ENCODE measurements at regions not wholly inside any gene's neighbourhood (a gene's known extent, or its start where the extent isn't known, plus 50 kb on each side); places are given as distances from the start of the nearest gene placed in this dataset.
"Not testable (repeated sequence)": the region's sequence is repeated elsewhere in the genome, so short reads cannot be mapped to it uniquely, and the experiment has no call there.

- DNase-seq (ENCODE audit: low read depth): no peak
Observed at GRCh38 chr10:44008270-44008916, 359.7 kb upstream of the ZNF32 start.

DNA sequence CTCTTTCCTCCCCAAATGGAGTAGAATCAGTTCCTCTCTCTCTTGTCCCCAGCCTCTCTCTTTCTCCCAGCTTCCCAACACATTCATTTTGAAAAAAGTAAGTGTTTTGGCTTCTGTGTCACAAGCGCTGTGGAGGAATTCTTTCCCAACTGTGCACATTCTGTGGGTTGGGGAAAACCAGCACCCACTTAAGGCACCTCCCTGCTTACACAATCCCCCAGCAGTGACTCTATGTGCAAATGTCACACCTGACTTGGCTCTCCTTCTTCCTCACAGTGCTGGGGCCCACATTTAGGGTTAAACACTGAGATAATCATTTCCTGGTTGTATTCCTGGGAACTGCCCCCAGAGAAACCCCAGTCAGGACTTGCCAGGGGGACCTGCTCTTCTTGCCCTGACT, 358.1 kb upstream of the ZNF32 start:
- DNase-seq (ENCODE audit: low read depth): no peak

GRCh38 chr10:44005788-44006099, 357.1 kb upstream of the ZNF32 start:
- DNase-seq (ENCODE audit: low read depth): no peak

DNA sequence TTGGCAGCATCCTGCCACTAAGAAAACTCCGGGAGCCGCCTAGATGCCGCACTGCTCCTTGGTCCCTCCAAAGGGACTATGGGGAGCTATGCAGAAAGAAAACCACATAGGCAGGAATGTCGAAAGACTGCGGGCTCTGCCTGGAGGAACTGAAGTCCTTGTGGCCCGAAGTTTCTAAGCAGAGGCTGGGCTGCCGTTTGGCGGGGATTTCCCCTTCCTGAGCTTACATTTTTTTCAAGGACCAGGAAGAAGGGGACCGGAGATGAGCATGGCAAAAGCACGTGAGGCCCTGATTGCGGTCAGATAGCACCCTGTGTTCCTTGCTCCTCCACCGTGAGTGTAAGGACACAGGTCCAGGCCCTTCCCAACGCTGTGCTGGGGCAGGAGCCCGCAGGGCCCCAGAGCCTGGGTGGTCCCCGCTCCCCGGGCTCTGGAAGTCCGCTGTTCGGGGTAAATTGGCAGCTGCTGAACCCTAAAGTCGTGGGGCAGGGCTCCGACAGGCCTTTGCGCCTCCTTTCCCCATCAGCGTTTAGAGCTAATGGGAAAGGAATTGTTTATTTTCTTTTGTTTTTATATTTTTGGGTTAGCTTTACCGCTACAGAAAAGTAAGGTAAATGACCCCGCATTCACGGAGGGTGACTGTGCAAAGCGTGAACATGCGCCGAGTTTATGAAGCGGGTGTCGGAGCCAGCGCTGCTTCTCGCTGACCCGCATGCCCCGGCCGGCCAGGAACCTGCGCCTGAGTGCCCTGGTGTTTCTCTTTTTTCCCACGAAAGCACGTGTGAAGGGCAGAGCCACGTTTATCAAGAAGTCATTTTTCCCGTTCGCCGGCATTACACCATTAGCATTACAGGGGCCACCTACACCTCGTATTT, 356.5 kb upstream of the ZNF32 start:
- no peak for DNase-seq (ENCODE audit: low read depth)

DNA sequence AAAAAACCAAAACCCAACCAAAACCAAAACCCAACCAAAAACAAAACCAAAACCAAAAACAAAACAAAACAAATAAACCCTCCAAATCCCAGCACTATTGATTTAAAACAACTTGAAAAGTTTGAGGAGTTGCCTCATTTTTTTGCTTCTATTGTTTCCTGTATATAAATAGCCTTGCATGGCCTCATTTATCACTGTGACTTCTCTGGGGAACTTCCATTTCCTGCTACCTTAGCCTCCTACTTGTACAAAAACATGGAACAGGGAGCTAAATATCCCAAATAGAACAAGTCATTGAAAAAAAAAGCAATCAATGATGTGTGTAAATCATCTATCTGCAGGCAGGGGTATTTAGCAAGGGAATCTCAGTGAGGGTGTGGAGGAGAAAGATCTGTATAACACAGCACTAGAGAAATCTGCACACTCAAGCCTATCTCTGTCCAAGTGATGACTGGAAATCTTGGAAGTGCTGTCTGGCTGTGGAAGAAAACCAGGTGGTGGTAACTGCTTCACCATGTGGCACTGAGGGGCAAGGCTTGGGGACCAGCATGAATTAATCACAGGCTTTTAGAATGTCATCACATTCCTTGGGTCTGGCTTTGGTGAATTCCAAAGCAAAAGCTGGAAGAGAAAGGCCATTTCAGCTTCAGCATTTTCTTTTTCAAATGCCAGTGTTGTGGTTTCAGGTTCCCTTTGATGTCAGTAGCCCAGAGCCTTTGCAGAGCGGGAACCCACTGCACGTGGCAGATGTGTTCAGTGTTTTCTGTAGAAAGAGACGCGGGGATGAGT, 349.5 kb upstream of the ZNF32 start:
- DNase-seq (ENCODE audit: low read depth): no peak

- no peak for DNase-seq (ENCODE audit: low read depth)
Observed at GRCh38 chr10:43997330-43997729, 348.6 kb upstream of the ZNF32 start.

GRCh38 chr10:43994539-43994938, 345.9 kb upstream of the ZNF32 start:
- DNase-seq (ENCODE audit: low read depth): no peak

DNA sequence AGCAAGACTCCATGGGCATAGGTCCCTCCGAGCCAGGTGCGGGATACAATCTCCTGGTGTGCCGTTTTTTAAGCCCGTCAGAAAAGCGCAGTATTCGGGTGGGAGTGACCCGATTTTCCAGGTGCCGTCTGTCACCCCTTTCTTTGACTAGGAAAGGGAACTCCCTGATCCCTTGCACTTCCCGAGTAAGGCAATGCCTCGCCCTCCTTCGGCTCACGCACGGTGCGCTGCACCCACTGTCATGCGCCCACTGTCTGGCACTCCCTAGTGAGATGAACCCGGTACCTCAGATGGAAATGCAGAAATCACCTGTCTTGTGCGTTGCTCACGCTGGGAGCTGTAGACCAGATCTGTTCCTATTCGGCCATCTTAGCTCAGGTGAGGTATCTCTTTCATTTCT, 344.1 kb upstream of the ZNF32 start:
- not testable (repeated sequence) for DNase-seq (ENCODE audit: low read depth)

DNA sequence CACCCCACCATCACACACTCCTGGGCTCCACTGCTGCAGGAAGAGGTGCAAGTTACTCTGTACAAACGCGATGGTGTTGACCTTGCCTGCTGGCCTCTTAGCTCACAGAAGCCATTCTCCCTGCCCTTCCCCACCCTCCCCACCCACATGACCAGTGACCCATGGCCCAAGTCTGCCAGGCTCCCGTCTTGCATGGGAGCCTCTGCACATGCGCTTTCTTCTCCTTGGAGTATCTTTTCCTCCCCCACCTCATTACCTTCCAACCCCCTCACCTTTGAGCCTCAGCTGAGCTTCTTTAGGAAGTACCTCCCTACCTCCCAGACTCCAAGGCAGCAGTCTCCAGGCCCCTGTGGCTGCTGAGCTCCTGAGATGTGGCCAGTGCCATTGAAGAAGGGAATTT, 337.7 kb upstream of the ZNF32 start:
- no peak for DNase-seq (ENCODE audit: low read depth)

GRCh38 chr10:43985941-43986340, 337.3 kb upstream of the ZNF32 start:
- DNase-seq (ENCODE audit: low read depth): no peak

DNA sequence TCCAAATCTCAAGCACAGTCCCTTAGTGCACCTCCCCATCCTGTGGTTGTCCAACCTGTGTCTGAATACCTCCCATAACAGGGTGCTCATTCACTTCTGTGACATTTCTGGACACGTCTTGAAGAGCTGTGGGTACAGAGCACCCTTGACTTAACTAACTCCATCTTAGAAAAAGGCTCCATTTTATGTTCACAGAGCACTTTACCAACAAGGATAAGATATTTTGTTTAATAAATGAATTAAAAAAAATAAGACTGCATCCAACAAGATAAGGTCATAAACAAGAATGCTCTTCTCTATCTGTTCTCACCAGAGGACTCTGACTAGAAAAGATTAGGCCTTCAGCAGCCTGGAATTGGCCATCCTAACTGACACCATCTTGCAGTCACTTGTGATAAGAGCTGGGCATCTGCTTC, 335.2 kb upstream of the ZNF32 start:
- DNase-seq (ENCODE audit: low read depth): no peak

DNA sequence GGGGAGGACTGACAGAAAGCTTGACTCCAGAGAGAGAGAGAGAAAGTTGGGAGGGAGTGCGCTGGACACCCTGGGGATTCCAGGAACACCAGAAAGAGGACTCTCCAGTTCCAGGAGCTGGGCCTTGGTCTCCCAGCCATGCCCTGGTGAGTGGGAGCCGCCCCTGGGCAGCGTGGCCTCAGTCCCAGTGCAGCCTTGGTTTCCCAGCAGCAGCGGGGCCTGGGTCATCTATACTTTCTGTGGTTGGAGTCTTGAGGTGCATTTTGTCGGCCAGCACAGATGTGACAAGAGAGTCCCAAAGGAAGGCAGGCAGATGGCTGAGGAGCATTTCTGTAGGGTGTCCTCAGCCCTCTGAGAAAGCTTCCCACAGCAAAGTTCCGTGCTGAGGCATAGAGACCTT, 334.7 kb upstream of the ZNF32 start:
- no peak for DNase-seq (ENCODE audit: low read depth)

DNA sequence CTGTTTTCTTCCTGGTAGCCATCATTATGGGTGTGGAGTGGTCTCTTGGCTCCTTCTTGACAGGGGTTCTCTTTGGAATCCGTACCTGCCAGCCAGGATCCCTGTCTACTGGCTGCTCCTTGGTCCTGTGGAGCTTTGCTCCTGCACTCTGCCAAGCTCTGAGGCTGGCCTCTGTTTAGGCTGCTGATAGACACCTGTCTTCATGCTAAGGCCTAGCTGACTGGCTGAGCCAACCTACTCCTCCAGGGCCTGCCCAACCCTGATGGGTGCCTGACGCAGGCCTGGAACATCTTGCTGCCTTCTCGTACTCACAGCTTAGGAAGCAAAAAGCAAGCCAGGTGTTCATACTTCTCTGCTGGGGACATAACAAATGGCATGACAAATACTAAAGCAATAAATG, 333.6 kb upstream of the ZNF32 start:
- no peak for DNase-seq (ENCODE audit: low read depth)

DNA sequence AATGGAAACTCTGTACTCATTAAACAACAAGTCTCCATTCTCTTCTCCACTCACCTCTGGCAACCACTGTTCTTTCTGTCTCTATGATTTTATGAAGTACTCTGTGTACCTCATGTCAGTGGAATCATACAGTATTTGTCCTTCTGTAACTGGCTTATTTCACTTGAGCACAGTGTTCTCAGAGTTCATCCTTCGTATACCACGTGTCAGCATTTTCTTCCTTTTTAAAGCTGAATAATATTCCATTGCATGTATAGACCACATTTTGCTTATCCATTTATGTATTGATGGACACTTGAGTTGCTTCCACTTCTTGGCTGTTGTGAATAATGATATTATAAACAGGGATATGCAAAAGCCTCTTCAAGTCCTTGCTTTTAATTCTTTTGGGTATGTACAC, 333.0 kb upstream of the ZNF32 start:
- DNase-seq (ENCODE audit: low read depth): no peak

GRCh38 chr10:43981232-43981631, 332.6 kb upstream of the ZNF32 start:
- no peak for DNase-seq (ENCODE audit: low read depth)

GRCh38 chr10:43980715-43981114, 332.0 kb upstream of the ZNF32 start:
- no peak for DNase-seq (ENCODE audit: low read depth)

- no peak for DNase-seq (ENCODE audit: low read depth)
Observed at GRCh38 chr10:43980313-43980712, 331.6 kb upstream of the ZNF32 start.

DNA sequence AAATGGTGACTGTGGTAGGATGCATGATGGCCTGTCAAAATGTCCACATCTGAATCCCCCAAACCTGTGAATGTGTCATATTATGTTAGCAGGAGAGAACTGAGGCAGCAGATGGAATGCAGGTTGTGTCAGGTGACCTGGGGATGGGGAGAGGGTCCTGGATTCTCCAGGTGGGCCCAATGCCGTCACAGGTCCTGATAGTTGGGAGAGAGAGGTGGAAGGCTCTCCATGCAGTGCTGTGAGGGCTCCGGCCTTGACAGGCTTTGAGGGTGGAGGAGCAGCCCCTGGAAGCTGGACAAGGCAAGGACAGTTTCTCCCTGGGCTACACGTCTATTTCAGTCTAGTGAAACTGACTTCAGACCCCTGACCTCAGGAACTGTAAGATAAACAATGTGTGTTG, 330.9 kb upstream of the ZNF32 start:
- DNase-seq (ENCODE audit: low read depth): no peak

DNA sequence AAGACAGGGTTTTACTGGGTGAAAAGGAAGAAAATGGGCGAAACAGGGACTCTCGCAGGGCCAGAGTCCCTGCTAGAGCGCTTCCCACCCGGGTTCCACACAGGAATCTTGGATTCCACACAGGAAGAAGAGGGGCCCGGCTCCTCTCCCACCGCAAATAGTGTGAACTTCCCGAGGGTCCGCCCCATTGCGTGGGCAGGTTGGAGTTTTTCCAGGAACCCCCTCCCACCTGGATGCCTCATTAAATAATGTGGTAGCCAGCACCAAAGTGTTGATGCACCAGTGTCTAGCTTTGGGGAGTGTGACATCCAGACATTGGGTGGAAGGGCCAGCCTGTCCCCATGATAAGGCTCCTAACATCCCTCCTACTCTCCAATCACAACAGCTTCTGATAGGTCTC, 330.3 kb upstream of the ZNF32 start:
- DNase-seq (ENCODE audit: low read depth): no peak

GRCh38 chr10:43978091-43978490, 329.4 kb upstream of the ZNF32 start:
- no peak for DNase-seq (ENCODE audit: low read depth)

GRCh38 chr10:43976292-43976691, 327.6 kb upstream of the ZNF32 start:
- no peak for DNase-seq (ENCODE audit: low read depth)

- DNase-seq (ENCODE audit: low read depth): no peak
Observed at GRCh38 chr10:43973801-43974200, 325.1 kb upstream of the ZNF32 start.
